MM.1S (cell line): ENCODE measurements at regions not wholly inside any gene's neighbourhood (a gene's known extent, or its start where the extent isn't known, plus 50 kb on each side); places are given as distances from the start of the nearest gene placed in this dataset.

Experiments used
- DNase-seq: peaks from one replicate; pipeline ENCODE4 v3.0.0-alpha.2; 2015
- H2AFZ ChIP-seq: fragments of 300-600 bp; sonication (generic); 2 replicates; pipeline ENCODE4 v1.6.0; 2016; ENCODE audit warnings: antibody characterized with exemption, low read length
- H3F3A ChIP-seq: fragments of 300-600 bp; sonication (generic); 2 replicates; pipeline ENCODE4 v1.6.1; 2016; ENCODE audit warnings: mild to moderate bottlenecking, antibody characterized with exemption, low read length, moderate library complexity, mixed read lengths; ENCODE audit not compliant: insufficient read depth
- H3K27ac ChIP-seq: fragments of 300-600 bp; sonication (generic); 2 replicates; pipeline ENCODE4 v1.5.1; 2016; ENCODE audit warnings: mild to moderate bottlenecking, low read length
- H3K27me3 ChIP-seq: fragments of 300-600 bp; sonication (generic); replicated peaks from 2 replicates; pipeline ENCODE4 v1.6.0; 2016; ENCODE audit warnings: low read length; ENCODE audit not compliant: insufficient read depth
- H3K36me3 ChIP-seq: fragments of 300-600 bp; sonication (generic); replicated peaks from 2 replicates; pipeline ENCODE4 v1.6.1; 2016; ENCODE audit warnings: mild to moderate bottlenecking, low read length, mixed read lengths; ENCODE audit not compliant: insufficient read depth
- H3K4me1 ChIP-seq: fragments of 300-600 bp; sonication (generic); 2 replicates; pipeline ENCODE4 v1.6.1; 2016; ENCODE audit warnings: low read length, mixed read lengths
- H3K4me2 ChIP-seq: fragments of 300-600 bp; sonication (generic); 2 replicates; pipeline ENCODE4 v1.6.0; 2016; ENCODE audit warnings: low read depth, low read length
- H3K4me3 ChIP-seq: fragments of 300-600 bp; sonication (generic); 2 replicates; pipeline ENCODE4 v1.5.1; 2016; ENCODE audit warnings: low read length, mixed read lengths
- H3K79me2 ChIP-seq: fragments of 300-600 bp; sonication (generic); 2 replicates; pipeline ENCODE4 v1.6.1; 2016; ENCODE audit warnings: mixed run types, low read length, mixed read lengths
- H3K9ac ChIP-seq: fragments of 300-600 bp; sonication (generic); 2 replicates; pipeline ENCODE4 v1.6.1; 2016; ENCODE audit warnings: low read length, mixed read lengths
- H3K9me2 ChIP-seq: fragments of 300-600 bp; sonication (generic); replicated peaks from 2 replicates; pipeline ENCODE4 v1.6.1; 2016; ENCODE audit warnings: mild to moderate bottlenecking, low read length, mixed read lengths; ENCODE audit not compliant: insufficient read depth
- H3K9me3 ChIP-seq: fragments of 300-600 bp; sonication (generic); replicated peaks from 2 replicates; pipeline ENCODE4 v1.6.1; 2016; ENCODE audit warnings: mild to moderate bottlenecking, low read length, mixed read lengths; ENCODE audit not compliant: insufficient read depth
- H4K20me1 ChIP-seq: fragments of 300-600 bp; sonication (generic); 2 replicates; pipeline ENCODE4 v1.6.1; 2016; ENCODE audit warnings: mild to moderate bottlenecking, low read length, moderate library complexity, mixed read lengths; ENCODE audit not compliant: insufficient read depth
- CTCF ChIP-seq: fragments of 300-600 bp; sonication (generic); IDR thresholded peaks from 2 replicates; pipeline ENCODE4 v1.5.1; 2016; ENCODE audit warnings: antibody characterized with exemption, low read length, mixed read lengths
- EZH2 ChIP-seq: fragments of 300-600 bp; sonication (generic); optimal IDR thresholded peaks from 2 replicates; pipeline ENCODE3; 2017; ENCODE audit warnings: low read depth, mild to moderate bottlenecking, antibody characterized with exemption, low read length, mixed read lengths
- EZH2phosphoT487 ChIP-seq: fragments of 300-600 bp; sonication (generic); IDR thresholded peaks from 2 replicates; pipeline ENCODE4 v1.6.1; 2018; ENCODE audit warnings: antibody characterized with exemption, low read length

- Histone ChIP-seq H3K36me3 (no peaks in the 10 kb centered on the region), H3F3A (no peaks in the 10 kb centered on the region), H3K9me2 (no peaks in the 10 kb centered on the region), H3K4me1 (no peaks in the 10 kb centered on the region), H3K9me3 (no peaks in the 10 kb centered on the region), H3K27me3 (no peaks in the 10 kb centered on the region), H3K4me2 (no peak overlapping the region), H3K9ac (no peak overlapping the region), H4K20me1 (no peaks in the 10 kb centered on the region), H2AFZ (no peak overlapping the region), H3K27ac (no peak overlapping the region), H3K4me3 (no peak overlapping the region), H3K79me2 (no peaks in the 10 kb centered on the region)
- no peak for TF ChIP-seq CTCF
- no peak for TF ChIP-seq EZH2
- no peak for TF ChIP-seq EZH2phosphoT487
- DNase-seq = no peak
Measured at GRCh38 chr12:127625176-127625771, 641.7 kb upstream of the TMEM132C start.

GRCh38 chr12:127628645-127629044, 638.3 kb upstream of the TMEM132C start:
- no peaks in the 10 kb centered on the region for H3K27me3 ChIP-seq
- no peaks in the 10 kb centered on the region for H3K79me2 ChIP-seq
- no peaks in the 10 kb centered on the region for H3K36me3 ChIP-seq
- no peak for DNase-seq
- no peaks in the 10 kb centered on the region for H3K4me1 ChIP-seq
- no peak overlapping the region for H2AFZ ChIP-seq
- H3K4me3 ChIP-seq = no peak overlapping the region
- H3K9ac ChIP-seq = no peak overlapping the region
- H3K4me2 ChIP-seq = no peak overlapping the region
- no peak for TF ChIP-seq EZH2
- no peak for TF ChIP-seq CTCF
- no peak for TF ChIP-seq EZH2phosphoT487
- no peaks in the 10 kb centered on the region for H3K9me2 ChIP-seq
- H3K9me3 ChIP-seq = no peaks in the 10 kb centered on the region
- H3K27ac ChIP-seq = no peak overlapping the region
- no peaks in the 10 kb centered on the region for H4K20me1 ChIP-seq
- H3F3A ChIP-seq = no peaks in the 10 kb centered on the region

- Histone ChIP-seq H3K9me2 (no peaks in the 10 kb centered on the region), H2AFZ (no peak overlapping the region), H3K27ac (no peak overlapping the region), H3K27me3 (no peaks in the 10 kb centered on the region), H3K4me3 (no peak overlapping the region), H3F3A (no peaks in the 10 kb centered on the region), H3K4me2 (no peak overlapping the region), H4K20me1 (no peaks in the 10 kb centered on the region), H3K79me2 (no peaks in the 10 kb centered on the region), H3K9ac (no peak overlapping the region), H3K9me3 (no peaks in the 10 kb centered on the region), H3K4me1 (no peaks in the 10 kb centered on the region), H3K36me3 (no peaks in the 10 kb centered on the region)
- DNase-seq = no peak
- TF ChIP-seq EZH2 = no peak
- no peak for TF ChIP-seq EZH2phosphoT487
- no peak for TF ChIP-seq CTCF
Measured at GRCh38 chr12:127629066-127629820, 637.7 kb upstream of the TMEM132C start.
